ENCODE measurements at regions not wholly inside any gene's neighbourhood (a gene's known extent, or its start where the extent isn't known, plus 50 kb on each side); places are given as distances from the start of the nearest gene placed in this dataset.

DNA sequence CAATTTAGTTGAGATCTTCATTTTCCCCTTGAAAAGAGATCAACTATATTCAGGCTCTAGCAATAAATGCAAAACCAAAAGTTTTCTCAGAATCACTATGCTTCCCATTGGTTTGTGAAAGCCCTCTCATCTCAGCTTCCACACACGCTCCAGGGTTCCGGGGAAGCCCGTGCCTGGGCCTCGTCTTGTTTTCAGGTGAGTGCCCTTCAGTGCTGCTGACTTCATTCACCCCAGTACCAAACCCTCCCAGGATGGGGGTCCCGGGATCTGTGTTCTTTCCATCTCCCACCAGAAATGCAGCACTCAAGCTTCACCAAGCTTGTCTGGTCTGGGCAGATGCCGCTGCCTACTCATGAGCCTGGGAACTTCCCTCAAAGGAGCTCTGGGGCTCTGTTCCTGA, 97.7 kb downstream of the TEX29 start:
- H3K79me2 ChIP-seq (replicated peaks; ENCODE audit: insufficient read depth) = no peaks in the 10 kb centered on the region
- no peaks in the 10 kb centered on the region for H3K27me3 ChIP-seq (ENCODE audit: insufficient read depth)
- 0 out of 2 replicates have a peak overlapping the region, but pooled peaks have one; percentile 52 for H2AFZ ChIP-seq
- H3K9me2 ChIP-seq (ENCODE audit: insufficient read depth) = no peaks in the 10 kb centered on the region; the same call in 1 of the 2 replicates
- H3K27ac ChIP-seq (ENCODE audit: low read depth) = no peak overlapping the region
- H3K4me3 ChIP-seq = no peak overlapping the region
- Mint-ChIP-seq H3K4me3 (no peak overlapping the region), H3K27me3 (ENCODE audit: insufficient read depth, low read depth, poor library complexity) (peaks cover 6% of the 10 kb centered on the region), H3K36me3 (ENCODE audit: low read depth) (no peaks in the 10 kb centered on the region), H3K27ac (no peak overlapping the region), H3K4me1 (peaks cover 6% of the 10 kb centered on the region), H3K9me3 (no peaks in the 10 kb centered on the region)
- ATAC-seq (no peak), DNase-seq (ENCODE audit: low spot score) (no peak)
- no peaks in the 10 kb centered on the region for H3K36me3 ChIP-seq (ENCODE audit: insufficient read depth)
- peaks cover 2% of the 10 kb centered on the region; the same call in 1 of the 2 replicates for H3K4me1 ChIP-seq (ENCODE audit: insufficient read depth)
- no peak overlapping the region for H3K4me2 ChIP-seq
- no peaks in the 10 kb centered on the region for H3F3A ChIP-seq (replicated peaks; ENCODE audit: low read depth)
- H4K20me1 ChIP-seq (replicated peaks; ENCODE audit: insufficient read depth) = no peaks in the 10 kb centered on the region
- TF ChIP-seq, protein P1, sequence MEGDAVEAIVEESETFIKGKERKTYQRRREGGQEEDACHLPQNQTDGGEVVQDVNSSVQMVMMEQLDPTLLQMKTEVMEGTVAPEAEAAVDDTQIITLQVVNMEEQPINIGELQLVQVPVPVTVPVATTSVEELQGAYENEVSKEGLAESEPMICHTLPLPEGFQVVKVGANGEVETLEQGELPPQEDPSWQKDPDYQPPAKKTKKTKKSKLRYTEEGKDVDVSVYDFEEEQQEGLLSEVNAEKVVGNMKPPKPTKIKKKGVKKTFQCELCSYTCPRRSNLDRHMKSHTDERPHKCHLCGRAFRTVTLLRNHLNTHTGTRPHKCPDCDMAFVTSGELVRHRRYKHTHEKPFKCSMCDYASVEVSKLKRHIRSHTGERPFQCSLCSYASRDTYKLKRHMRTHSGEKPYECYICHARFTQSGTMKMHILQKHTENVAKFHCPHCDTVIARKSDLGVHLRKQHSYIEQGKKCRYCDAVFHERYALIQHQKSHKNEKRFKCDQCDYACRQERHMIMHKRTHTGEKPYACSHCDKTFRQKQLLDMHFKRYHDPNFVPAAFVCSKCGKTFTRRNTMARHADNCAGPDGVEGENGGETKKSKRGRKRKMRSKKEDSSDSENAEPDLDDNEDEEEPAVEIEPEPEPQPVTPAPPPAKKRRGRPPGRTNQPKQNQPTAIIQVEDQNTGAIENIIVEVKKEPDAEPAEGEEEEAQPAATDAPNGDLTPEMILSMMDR (conservative IDR thresholded peaks at IDR 0.05; ENCODE audit: low read depth in 2 of 2) = no peak
- TF ChIP-seq POLR2AphosphoS5 (IDR thresholded peaks at IDR 0.05; ENCODE audit: low read depth) (no peak), CREB1 (CRISPR knock-in tag; IDR thresholded peaks at IDR 0.05; ENCODE audit: low read depth) (no peak), ETS1 (IDR thresholded peaks at IDR 0.05) (no peak), STAT1 (IDR thresholded peaks at IDR 0.05; ENCODE audit: unreplicated experiment) (no peak), ZNF331 (CRISPR knock-in tag; IDR thresholded peaks at IDR 0.05; ENCODE audit: low read depth) (no peak), EZH2phosphoT487 (IDR thresholded peaks at IDR 0.05; ENCODE audit: unreplicated experiment) (no peak), EZH2 (IDR thresholded peaks at IDR 0.05; ENCODE audit: low read depth, unreplicated experiment) (no peak), ZNF114 (CRISPR knock-in tag; IDR thresholded peaks at IDR 0.05) (no peak), JUNB (IDR thresholded peaks at IDR 0.05; ENCODE audit: unreplicated experiment) (no peak), NANOG (IDR thresholded peaks at IDR 0.05; ENCODE audit: borderline replicate concordance) (no peak)
- TF ChIP-seq, protein P2, sequence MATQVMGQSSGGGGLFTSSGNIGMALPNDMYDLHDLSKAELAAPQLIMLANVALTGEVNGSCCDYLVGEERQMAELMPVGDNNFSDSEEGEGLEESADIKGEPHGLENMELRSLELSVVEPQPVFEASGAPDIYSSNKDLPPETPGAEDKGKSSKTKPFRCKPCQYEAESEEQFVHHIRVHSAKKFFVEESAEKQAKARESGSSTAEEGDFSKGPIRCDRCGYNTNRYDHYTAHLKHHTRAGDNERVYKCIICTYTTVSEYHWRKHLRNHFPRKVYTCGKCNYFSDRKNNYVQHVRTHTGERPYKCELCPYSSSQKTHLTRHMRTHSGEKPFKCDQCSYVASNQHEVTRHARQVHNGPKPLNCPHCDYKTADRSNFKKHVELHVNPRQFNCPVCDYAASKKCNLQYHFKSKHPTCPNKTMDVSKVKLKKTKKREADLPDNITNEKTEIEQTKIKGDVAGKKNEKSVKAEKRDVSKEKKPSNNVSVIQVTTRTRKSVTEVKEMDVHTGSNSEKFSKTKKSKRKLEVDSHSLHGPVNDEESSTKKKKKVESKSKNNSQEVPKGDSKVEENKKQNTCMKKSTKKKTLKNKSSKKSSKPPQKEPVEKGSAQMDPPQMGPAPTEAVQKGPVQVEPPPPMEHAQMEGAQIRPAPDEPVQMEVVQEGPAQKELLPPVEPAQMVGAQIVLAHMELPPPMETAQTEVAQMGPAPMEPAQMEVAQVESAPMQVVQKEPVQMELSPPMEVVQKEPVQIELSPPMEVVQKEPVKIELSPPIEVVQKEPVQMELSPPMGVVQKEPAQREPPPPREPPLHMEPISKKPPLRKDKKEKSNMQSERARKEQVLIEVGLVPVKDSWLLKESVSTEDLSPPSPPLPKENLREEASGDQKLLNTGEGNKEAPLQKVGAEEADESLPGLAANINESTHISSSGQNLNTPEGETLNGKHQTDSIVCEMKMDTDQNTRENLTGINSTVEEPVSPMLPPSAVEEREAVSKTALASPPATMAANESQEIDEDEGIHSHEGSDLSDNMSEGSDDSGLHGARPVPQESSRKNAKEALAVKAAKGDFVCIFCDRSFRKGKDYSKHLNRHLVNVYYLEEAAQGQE (IDR thresholded peaks at IDR 0.05; ENCODE audit: unreplicated experiment) = no peak
- TF ChIP-seq, protein P3, sequence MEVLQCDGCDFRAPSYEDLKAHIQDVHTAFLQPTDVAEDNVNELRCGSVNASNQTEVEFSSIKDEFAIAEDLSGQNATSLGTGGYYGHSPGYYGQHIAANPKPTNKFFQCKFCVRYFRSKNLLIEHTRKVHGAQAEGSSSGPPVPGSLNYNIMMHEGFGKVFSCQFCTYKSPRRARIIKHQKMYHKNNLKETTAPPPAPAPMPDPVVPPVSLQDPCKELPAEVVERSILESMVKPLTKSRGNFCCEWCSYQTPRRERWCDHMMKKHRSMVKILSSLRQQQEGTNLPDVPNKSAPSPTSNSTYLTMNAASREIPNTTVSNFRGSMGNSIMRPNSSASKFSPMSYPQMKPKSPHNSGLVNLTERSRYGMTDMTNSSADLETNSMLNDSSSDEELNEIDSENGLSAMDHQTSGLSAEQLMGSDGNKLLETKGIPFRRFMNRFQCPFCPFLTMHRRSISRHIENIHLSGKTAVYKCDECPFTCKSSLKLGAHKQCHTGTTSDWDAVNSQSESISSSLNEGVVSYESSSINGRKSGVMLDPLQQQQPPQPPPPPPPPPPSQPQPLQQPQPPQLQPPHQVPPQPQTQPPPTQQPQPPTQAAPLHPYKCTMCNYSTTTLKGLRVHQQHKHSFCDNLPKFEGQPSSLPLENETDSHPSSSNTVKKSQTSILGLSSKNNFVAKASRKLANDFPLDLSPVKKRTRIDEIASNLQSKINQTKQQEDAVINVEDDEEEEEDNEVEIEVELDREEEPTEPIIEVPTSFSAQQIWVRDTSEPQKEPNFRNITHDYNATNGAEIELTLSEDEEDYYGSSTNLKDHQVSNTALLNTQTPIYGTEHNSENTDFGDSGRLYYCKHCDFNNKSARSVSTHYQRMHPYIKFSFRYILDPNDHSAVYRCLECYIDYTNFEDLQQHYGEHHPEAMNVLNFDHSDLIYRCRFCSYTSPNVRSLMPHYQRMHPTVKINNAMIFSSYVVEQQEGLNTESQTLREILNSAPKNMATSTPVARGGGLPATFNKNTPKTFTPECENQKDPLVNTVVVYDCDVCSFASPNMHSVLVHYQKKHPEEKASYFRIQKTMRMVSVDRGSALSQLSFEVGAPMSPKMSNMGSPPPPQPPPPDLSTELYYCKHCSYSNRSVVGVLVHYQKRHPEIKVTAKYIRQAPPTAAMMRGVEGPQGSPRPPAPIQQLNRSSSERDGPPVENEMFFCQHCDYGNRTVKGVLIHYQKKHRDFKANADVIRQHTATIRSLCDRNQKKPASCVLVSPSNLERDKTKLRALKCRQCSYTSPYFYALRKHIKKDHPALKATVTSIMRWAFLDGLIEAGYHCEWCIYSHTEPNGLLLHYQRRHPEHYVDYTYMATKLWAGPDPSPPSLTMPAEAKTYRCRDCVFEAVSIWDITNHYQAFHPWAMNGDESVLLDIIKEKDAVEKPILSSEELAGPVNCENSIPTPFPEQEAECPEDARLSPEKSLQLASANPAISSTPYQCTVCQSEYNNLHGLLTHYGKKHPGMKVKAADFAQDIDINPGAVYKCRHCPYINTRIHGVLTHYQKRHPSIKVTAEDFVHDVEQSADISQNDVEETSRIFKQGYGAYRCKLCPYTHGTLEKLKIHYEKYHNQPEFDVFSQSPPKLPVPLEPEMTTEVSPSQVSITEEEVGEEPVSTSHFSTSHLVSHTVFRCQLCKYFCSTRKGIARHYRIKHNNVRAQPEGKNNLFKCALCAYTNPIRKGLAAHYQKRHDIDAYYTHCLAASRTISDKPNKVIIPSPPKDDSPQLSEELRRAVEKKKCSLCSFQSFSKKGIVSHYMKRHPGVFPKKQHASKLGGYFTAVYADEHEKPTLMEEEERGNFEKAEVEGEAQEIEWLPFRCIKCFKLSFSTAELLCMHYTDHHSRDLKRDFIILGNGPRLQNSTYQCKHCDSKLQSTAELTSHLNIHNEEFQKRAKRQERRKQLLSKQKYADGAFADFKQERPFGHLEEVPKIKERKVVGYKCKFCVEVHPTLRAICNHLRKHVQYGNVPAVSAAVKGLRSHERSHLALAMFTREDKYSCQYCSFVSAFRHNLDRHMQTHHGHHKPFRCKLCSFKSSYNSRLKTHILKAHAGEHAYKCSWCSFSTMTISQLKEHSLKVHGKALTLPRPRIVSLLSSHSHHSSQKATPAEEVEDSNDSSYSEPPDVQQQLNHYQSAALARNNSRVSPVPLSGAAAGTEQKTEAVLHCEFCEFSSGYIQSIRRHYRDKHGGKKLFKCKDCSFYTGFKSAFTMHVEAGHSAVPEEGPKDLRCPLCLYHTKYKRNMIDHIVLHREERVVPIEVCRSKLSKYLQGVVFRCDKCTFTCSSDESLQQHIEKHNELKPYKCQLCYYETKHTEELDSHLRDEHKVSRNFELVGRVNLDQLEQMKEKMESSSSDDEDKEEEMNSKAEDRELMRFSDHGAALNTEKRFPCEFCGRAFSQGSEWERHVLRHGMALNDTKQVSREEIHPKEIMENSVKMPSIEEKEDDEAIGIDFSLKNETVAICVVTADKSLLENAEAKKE (CRISPR knock-in tag; IDR thresholded peaks at IDR 0.05) = no peak

All from GM23338 (cell line).